OCI-LY1 (cell line): ENCODE measurements at regions not wholly inside any gene's neighbourhood (a gene's known extent, or its start where the extent isn't known, plus 50 kb on each side); places are given as distances from the start of the nearest gene placed in this dataset.

ENCODE experiments used
- H2AFZ ChIP-seq: fragments of 200-600 bp; sonication (generic), shearing (Covaris generic); 2 replicates; pipeline ENCODE4 v1.6.0; 2014; ENCODE audit warnings: antibody characterized with exemption, mild to moderate bottlenecking, low read length
- H3F3A ChIP-seq: fragments of 200-600 bp; sonication (generic), shearing (Covaris generic); 2 replicates; pipeline ENCODE4 v1.6.0; 2014; ENCODE audit warnings: mild to moderate bottlenecking, antibody characterized with exemption, low read length, moderate library complexity; ENCODE audit not compliant: insufficient read depth
- H3K27ac ChIP-seq: fragments of 200-600 bp; sonication (generic); 2 replicates; pipeline ENCODE4 v1.5.1; 2014; ENCODE audit warnings: low read length, mixed run types, mild to moderate bottlenecking, low read depth; ENCODE audit not compliant: poor library complexity, severe bottlenecking
- H3K27me3 ChIP-seq: fragments of 200-600 bp; sonication (generic); 2 replicates; pipeline ENCODE4 v1.6.0; 2014; ENCODE audit warnings: antibody characterized with exemption, mild to moderate bottlenecking, low read length, moderate library complexity; ENCODE audit not compliant: insufficient read depth
- H3K36me3 ChIP-seq: fragments of 200-600 bp; sonication (generic); 2 replicates; pipeline ENCODE4 v1.6.1; 2014; ENCODE audit warnings: mild to moderate bottlenecking, antibody characterized with exemption, low read length, moderate library complexity, mixed read lengths; ENCODE audit not compliant: insufficient read depth
- H3K4me1 ChIP-seq: fragments of 200-600 bp; sonication (generic); 2 replicates; pipeline ENCODE4 v1.5.1; 2014; ENCODE audit warnings: mild to moderate bottlenecking, low read length, moderate library complexity; ENCODE audit not compliant: insufficient read depth, severe bottlenecking
- H3K4me2 ChIP-seq: fragments of 200-600 bp; sonication (generic), shearing (Covaris generic); 2 replicates; pipeline ENCODE4 v1.6.1; 2014; ENCODE audit warnings: low read length
- H3K4me3 ChIP-seq: fragments of 200-600 bp; sonication (generic); 2 replicates; pipeline ENCODE4 v1.5.1; 2014; ENCODE audit warnings: low read length, low read depth, mild to moderate bottlenecking, mixed read lengths; ENCODE audit not compliant: poor library complexity, severe bottlenecking
- H3K79me2 ChIP-seq: fragments of 200-600 bp; shearing (Covaris generic); 2 replicates; pipeline ENCODE4 v1.6.1; 2016; ENCODE audit warnings: mixed run types, low read length, mixed read lengths; ENCODE audit not compliant: insufficient read depth
- H3K9ac ChIP-seq: fragments of 200-600 bp; sonication (generic), shearing (Covaris generic); 2 replicates; pipeline ENCODE4 v1.6.1; 2014; ENCODE audit warnings: mild to moderate bottlenecking, low read length, mixed read lengths
- H3K9me2 ChIP-seq: fragments of 200-600 bp; sonication (generic), shearing (Covaris generic); 2 replicates; pipeline ENCODE4 v1.6.1; 2014; ENCODE audit warnings: low read depth, mild to moderate bottlenecking, low read length, mixed read lengths
- H3K9me3 ChIP-seq: fragments of 200-600 bp; shearing (Covaris generic); 2 replicates; pipeline ENCODE4 v1.6.1; 2014; ENCODE audit warnings: low read length, mixed read lengths
- H4K20me1 ChIP-seq: fragments of 200-600 bp; sonication (generic), shearing (Covaris generic); 2 replicates; pipeline ENCODE4 v1.6.0; 2016; ENCODE audit warnings: mild to moderate bottlenecking, low read length; ENCODE audit not compliant: insufficient read depth
- EZH2 ChIP-seq: fragments of 200-600 bp; sonication (generic), shearing (Covaris generic); IDR thresholded peaks from 2 replicates; pipeline ENCODE4 v1.8.0; 2017; ENCODE audit warnings: borderline replicate concordance, mixed run types, mild to moderate bottlenecking, antibody characterized with exemption, low read length, moderate library complexity, mixed read lengths
- TF ChIP-seq, protein P1 (sequence below): fragments of 200-600 bp; sonication (generic), shearing (Covaris generic); IDR thresholded peaks from 2 replicates; pipeline ENCODE4 v1.5.1; 2017; ENCODE audit warnings: mild to moderate bottlenecking, antibody characterized with exemption, low read length, moderate library complexity, mixed read lengths

DNA sequence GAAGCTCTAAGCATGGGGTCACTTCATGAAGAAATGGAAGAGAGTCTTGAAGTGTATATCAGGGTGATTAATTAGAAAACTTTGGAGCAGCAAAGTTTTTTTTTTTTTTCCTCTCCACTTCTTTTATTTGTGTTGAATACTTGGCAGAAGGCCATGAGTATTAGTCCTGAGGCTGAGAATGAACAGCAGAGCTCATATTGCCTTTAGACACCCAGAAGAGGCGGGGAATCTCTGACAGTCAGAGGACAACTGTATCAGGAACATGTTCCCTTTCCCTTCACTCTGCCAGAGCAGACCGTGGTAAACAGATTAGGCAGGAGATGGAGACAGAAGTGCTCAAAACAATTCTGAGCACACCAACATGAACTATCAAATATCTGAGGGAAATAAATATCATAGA is 300.9 kb downstream of the FAM47A start:
- Histone ChIP-seq H3K4me1 (no peaks in the 10 kb centered on the region), H3K27ac (no peak overlapping the region), H3K9me3 (no peaks in the 10 kb centered on the region), H3K4me3 (no peak overlapping the region), H3F3A (no peaks in the 10 kb centered on the region), H4K20me1 (no peaks in the 10 kb centered on the region), H3K9ac (no peak overlapping the region), H3K27me3 (no peaks in the 10 kb centered on the region), H3K4me2 (no peak overlapping the region), H3K9me2 (no peaks in the 10 kb centered on the region), H3K36me3 (no peaks in the 10 kb centered on the region), H2AFZ (no peak overlapping the region), H3K79me2 (no peaks in the 10 kb centered on the region)
- TF ChIP-seq, protein P1, sequence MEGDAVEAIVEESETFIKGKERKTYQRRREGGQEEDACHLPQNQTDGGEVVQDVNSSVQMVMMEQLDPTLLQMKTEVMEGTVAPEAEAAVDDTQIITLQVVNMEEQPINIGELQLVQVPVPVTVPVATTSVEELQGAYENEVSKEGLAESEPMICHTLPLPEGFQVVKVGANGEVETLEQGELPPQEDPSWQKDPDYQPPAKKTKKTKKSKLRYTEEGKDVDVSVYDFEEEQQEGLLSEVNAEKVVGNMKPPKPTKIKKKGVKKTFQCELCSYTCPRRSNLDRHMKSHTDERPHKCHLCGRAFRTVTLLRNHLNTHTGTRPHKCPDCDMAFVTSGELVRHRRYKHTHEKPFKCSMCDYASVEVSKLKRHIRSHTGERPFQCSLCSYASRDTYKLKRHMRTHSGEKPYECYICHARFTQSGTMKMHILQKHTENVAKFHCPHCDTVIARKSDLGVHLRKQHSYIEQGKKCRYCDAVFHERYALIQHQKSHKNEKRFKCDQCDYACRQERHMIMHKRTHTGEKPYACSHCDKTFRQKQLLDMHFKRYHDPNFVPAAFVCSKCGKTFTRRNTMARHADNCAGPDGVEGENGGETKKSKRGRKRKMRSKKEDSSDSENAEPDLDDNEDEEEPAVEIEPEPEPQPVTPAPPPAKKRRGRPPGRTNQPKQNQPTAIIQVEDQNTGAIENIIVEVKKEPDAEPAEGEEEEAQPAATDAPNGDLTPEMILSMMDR = no peak
- no peak for TF ChIP-seq EZH2

DNA sequence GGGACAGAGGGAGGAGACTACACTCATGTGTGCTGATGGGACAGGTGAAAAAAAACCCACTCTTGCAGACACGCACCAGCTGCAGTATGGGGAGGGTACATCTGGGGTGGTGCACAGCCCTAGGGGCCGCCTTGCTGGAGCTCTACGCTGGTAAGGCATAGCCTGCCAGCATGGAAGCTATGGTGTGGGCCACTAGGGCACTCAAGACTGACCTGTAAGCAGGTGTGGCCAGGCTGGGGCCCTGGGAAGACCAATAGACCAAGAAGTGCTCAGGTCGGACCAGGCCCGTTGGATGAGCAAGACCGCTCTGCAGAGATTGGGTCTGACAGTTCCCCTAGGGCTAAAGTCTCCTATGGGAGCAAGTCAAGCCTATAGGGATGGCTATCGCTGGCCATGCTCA is 314.8 kb downstream of the FAM47A start:
- H3F3A ChIP-seq = no peaks in the 10 kb centered on the region
- no peaks in the 10 kb centered on the region for H3K79me2 ChIP-seq
- no peak overlapping the region for H3K4me3 ChIP-seq
- no peaks in the 10 kb centered on the region for H3K9me3 ChIP-seq
- TF ChIP-seq, protein P1 = no peak
- no peak for TF ChIP-seq EZH2
- H3K4me1 ChIP-seq = no peaks in the 10 kb centered on the region
- no peaks in the 10 kb centered on the region for H3K36me3 ChIP-seq
- H3K27me3 ChIP-seq = no peaks in the 10 kb centered on the region
- H3K9ac ChIP-seq = no peak overlapping the region
- no peak overlapping the region for H2AFZ ChIP-seq
- no peak overlapping the region for H3K4me2 ChIP-seq
- H4K20me1 ChIP-seq = no peaks in the 10 kb centered on the region
- no peak overlapping the region for H3K27ac ChIP-seq
- no peaks in the 10 kb centered on the region for H3K9me2 ChIP-seq

DNA sequence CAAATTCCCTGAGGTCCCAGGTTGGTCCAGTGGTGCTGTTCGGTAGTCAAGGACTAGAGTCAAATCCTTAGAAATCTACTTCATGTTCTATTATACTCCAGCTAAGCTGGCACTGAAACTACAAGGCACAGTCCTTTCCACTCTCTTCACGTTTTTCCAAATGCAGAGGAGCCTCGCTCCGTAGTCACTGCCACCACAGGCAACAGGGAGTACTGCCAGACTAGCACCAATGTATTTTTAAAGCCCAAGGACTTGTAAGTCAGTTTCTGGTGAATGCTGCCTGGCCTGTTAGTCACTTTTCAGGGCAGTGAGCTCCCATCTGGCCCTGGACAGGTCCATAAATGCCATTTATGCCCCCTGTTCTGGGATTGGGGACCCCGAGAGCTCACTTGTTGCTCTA is 323.5 kb downstream of the FAM47A start:
- H3F3A ChIP-seq = no peaks in the 10 kb centered on the region
- no peak overlapping the region for H3K9ac ChIP-seq
- no peaks in the 10 kb centered on the region for H3K9me2 ChIP-seq
- no peak for TF ChIP-seq EZH2
- TF ChIP-seq, protein P1 = no peak
- H4K20me1 ChIP-seq = no peaks in the 10 kb centered on the region
- H3K36me3 ChIP-seq = no peaks in the 10 kb centered on the region
- H3K27me3 ChIP-seq = no peaks in the 10 kb centered on the region
- H3K9me3 ChIP-seq = no peaks in the 10 kb centered on the region
- no peak overlapping the region for H3K27ac ChIP-seq
- no peak overlapping the region for H3K4me2 ChIP-seq
- H3K4me1 ChIP-seq = no peaks in the 10 kb centered on the region
- no peaks in the 10 kb centered on the region for H3K79me2 ChIP-seq
- no peak overlapping the region for H2AFZ ChIP-seq
- H3K4me3 ChIP-seq = no peak overlapping the region
